ENCODE measurements at regions not wholly inside any gene's neighbourhood (a gene's known extent, or its start where the extent isn't known, plus 50 kb on each side); places are given as distances from the start of the nearest gene placed in this dataset.
A peak's percentile ranks its signal among the peaks of the same experiment; 100 is the strongest.
"Not testable (repeated sequence)": the region's sequence is repeated elsewhere in the genome, so short reads cannot be mapped to it uniquely, and the experiment has no call there.

DNA sequence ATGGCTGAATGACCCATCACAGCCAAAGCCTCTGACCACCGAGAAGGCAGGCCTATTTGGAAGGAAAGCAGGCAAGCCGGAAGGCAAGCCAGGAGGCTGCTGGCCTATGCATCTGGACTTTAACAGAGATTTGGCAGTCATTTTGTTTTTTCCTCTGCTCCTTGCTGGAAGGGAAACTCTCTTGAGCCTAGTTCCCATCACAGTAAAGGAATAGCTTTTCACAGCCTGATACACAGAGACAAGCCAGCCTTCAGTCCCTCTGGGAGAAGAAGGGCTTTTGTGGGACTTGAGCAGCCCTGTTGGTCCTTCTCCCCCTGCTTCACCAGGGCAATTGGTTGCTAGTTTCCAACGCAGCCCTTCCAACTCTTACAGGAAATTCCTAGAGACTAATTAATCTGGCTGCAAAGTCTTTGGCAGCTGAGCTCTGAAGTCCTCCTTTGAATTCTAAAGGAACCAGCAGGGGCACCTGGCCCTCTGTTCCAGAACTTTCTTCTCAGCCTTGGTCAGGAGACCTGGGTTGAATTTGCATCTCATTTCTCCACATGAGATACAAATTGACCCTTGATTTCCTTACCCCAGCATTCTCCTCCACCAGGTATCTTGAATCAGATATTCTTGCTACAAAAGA, 157.3 kb upstream of the EPB41L4A start:
- no peak for DNase-seq

GRCh38 chr5:112579599-112580170, 158.0 kb upstream of the APC start:
- no peak for DNase-seq

DNA sequence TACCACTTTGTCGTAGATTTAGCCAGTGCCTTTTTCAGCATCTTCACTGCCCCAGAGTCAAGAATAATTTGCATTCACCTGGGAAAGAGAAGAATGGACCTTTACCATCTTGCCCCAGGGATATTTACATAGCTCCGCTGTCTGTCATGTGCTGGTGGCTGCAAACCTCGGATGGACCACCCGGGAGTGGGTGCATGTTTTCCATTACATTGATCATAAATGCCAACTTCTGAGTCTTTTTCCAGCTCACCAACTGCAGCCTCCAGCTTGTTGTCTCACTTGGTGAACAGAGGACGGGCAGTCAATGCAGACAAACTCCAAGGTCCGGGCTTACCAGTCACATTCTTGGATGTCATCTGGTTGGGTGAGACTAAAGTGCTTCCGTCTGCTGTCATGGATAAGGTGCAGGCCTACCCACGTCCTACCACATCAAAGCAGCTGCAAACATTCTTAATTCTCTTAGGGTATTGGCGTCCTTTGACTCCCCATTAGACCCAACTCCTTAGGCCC, 155.8 kb upstream of the APC start:
- DNase-seq: no peak

- DNase-seq: no peak
Observed at GRCh38 chr5:112583166-112583565, 154.5 kb upstream of the APC start.

DNA sequence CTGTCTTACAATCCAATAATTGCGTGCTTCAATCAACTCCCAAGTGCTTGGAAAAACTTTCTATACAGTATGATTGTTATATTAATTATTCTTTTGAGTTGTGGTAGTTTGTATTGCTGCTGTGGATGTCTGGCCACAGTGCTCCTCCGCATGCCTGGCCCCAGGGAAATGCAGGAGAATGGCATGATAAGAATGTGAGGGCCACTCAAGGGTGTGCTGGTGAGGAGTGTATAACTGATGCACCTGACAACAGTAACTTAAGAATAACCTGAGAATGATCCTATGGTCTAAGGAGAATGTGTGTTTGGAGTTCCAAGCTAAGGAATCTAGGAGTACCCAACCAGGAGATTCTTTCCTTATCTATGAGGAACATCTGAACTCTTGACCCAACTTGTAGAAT, 152.9 kb upstream of the APC start:
- DNase-seq: no peak

DNA sequence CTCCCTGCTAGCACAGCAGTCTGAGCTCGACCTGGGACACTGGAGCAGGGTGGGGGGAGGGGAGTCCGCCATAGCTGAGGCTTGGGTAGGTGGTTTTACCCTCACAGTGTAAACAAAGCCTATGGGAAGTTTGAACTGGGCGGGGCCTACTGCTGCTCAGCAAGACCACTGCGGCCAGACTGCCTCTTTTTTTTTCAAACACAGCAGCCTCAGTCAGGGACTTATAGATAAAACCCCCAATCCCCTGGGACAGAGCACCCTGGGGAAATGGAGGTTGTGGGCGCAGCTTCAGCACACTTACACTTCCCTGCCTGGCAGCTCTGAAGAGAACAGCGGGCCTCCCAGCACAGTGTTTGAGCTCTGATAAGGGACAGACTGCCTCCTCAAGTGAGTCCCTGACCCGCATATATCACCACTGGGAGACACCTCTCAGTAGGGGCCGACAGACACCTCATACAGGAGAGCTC, 151.1 kb upstream of the APC start:
- no peak for DNase-seq

DNA sequence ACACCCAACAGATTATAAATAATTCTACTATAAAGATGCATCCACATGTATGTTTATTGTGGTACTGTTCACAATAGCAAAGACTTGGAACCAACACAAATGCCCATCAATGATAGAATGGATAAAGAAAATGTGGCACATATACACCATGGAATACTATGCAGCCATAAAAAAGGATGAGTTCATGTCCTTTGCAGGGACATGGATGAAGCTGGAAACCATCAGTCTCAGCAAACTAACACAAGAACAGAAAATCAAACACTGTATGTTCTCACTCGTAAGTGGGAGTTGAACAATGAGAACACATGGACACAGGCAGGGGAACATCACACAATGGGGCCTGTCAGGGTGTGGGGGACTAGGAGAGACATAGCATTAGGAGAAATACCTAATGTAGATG, 146.8 kb upstream of the APC start:
- not testable (repeated sequence) for DNase-seq

- DNase-seq: peak; percentile 15
Observed at GRCh38 chr5:112594095-112594850, 143.4 kb upstream of the APC start.

DNA sequence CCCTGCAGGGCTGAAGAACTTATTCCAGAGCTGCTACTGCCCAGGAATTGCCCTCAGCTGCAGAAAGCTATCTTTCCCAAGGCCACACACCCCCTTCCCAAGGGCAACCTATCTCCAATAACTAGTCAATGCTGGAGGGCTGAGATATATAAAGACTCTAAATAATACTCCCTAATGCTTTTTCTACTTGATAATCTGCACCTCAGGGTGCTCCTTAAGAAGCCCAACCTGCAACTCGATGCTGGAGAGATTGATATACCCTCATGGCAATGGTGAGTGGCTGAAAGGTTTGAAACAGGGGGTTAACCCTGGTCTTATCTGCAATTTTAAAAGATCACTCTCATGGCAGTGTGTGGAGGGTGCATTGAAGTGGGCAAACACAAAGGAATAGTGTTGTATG, 142.7 kb upstream of the APC start:
- no peak for DNase-seq

- no peak for DNase-seq
Observed at GRCh38 chr5:112597831-112598230, 139.9 kb upstream of the APC start.

DNA sequence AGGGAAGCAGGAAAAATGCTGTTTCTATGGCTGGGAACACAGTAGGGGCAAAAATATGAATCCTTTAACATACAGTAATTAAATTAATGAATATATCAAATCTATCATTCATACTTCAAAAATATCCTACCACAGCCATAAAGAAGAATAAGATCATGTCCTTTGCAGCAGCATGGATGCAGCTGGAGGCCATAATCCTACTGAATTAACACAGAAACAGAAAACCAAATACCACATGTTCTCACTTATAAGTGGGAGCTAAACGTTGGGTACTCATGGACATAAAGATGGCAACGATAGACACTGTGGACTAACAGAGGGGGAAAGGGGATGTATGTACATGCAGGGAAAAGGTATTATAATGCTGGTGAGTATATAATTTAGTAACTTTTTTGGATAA, 137.2 kb upstream of the APC start:
- DNase-seq: not testable (repeated sequence)

DNA sequence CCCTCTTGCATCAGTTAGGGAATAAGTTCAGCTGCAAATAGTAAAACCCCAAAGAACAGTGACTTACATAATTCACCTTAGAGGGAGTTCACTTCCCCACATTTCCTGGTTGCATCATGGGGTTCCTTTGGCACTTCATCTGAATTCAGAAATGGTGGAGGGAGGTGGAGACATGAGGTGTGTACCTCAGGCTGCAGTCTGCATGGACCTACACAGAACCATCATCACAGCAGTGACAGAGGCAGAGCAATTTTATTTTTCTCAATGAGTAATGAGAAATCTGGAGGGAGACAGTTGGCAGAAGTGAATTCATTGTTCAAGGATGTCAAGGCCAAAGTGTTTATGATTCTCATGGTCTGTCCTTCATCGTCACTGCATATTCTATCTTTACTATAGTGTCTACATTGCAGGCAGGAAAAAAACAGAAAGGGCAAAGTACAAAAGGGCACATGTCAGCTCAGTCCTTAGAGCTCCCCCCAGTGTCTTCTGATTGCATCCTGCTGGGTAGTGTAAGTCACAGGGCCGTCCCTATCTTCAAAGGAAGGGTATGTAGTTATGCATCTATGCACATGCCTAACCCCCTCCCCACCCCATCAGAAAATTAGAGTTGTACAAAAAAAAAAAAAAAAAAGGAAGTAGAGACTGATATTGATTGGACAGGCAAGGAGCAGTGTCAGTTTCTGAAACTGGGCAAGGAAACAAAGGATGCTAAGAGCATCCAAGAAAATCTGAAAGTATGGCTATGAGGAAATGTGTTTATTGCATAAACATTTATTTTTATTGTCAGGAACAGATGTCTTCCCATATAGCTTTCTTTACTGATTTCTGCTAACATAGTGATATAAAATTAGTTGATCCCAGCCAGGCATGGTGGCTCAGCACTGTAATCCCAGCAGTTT, 132.7 kb upstream of the APC start:
- DNase-seq: no peak

DNA sequence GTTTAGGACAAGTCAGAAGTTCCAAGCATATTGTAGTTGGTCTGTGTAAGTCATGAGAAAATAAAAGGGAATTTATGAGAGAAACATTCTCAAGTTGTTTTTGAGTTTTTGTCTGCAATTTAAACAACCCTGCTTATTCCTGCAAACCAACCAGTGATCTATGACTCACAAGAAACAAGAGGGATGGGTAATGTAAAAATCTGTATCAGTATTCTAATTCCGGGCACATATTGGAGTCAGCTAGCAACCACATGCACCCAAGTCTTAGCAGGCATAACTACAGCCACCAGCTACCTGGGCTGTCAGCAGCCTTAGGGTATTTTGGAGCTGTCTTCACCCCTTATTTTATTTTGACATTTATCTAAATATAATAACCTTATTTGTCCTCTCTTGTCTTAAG, 128.7 kb upstream of the APC start:
- no peak for DNase-seq

DNA sequence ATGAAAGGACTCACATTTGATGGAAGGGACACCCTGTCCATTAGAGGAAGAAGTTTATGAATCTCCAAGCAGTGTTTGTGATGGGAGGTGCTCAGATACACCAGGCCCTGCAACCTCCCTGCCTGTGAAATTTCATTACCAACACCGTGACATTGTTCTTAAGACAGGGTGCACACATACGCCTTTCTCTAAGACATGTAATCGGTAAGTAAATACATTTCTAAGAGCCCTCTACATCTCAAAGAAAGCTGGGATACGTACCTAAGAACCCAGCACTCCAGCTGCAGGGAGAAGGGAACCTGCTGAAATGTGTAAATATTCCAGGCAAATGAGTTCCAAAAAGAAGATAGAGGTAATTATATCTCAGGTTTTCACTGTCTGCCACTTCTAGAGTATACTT, 125.0 kb upstream of the APC start:
- DNase-seq: no peak

GRCh38 chr5:112614285-112614684, 123.4 kb upstream of the APC start:
- no peak for DNase-seq

GRCh38 chr5:112614986-112615385, 122.7 kb upstream of the APC start:
- DNase-seq: no peak

DNA sequence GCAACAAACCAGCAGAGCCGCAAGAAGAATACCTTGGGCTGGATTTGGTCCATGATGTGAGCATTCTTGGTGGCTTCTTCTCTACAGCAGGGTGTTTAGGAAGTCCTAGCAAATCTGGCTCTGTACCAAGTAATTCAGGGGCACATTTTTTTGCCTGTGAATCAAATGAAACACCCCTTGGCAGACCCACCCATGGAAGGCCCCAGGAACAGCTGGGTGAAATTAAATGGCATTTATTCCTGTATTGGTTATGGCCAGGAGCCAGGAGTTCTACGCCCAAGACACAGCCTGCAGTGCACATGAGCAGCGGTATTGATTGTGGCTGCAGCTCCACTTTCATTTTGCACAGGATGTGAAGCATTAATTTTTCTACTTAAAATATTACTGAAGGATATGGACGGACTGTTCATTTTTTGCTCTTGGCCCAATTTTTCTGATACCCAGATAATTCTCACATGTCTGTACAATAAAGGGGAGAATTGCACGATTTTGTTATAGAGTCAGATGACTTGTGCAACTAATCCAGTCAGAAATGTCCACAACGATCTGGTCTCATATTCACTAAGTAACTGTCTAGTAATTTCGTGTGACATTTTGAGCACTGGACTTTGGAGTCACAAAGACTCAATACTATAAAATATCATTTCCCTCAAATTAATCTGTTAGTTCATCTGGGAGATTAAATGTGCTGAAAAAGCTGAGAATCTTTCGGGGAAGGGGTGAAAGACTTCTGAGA, 120.7 kb upstream of the APC start:
- no peak for DNase-seq

DNA sequence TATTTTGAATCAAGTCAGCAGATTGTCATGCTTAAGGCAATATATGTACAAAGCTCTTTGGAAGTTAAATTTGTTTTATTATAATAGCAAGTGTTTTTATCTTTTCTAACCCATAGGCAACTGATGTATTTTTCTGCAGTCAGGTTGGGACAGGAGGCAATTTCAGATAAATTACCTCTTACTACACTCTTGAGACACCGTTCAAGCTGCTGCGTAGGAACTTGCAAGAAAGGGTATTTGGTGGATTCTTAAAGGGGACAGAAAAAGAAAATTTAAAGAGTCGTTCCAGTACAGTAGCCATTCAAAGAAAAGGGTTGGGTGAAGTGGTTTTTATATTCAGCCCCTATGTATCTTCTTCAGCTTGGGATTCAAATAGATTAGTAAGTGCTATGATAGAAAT, 112.4 kb upstream of the APC start:
- DNase-seq: no peak

DNA sequence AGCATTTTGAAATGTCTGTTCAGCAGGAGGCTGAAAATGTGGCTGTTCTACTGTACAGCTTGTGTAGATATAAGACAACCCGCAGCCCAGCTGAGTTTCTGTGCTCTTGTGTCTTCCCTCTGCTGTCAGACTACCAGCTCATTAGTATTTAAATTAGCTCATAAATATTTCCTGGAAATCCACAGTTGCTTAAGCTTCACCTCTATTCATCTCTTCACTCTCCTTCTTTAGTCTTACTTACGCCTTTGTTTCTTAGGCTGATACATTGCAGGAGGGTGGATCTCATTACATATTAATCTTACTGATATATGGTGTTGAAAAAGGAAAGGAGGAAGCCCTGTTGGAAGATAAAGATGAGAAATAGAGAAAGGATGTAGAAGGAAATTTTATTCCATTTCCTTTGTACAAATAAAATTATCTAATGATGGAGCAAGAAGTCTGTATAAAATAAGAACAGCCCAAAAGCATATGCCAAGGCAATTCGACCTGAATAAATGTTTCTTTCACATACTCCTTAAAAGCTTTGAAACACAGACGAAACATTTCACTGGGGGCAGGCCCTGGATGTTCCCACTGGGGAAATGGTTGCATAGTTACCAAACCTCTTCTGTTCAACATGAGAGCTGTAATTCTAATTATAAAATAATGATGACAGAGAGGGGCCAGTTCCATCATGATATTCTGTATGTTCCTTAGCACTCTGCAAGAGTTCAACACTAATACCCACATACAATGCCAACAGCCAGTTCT, 111.8 kb upstream of the APC start:
- no peak for DNase-seq

GRCh38 chr5:112626715-112627114, 111.0 kb upstream of the APC start:
- DNase-seq: no peak

DNA sequence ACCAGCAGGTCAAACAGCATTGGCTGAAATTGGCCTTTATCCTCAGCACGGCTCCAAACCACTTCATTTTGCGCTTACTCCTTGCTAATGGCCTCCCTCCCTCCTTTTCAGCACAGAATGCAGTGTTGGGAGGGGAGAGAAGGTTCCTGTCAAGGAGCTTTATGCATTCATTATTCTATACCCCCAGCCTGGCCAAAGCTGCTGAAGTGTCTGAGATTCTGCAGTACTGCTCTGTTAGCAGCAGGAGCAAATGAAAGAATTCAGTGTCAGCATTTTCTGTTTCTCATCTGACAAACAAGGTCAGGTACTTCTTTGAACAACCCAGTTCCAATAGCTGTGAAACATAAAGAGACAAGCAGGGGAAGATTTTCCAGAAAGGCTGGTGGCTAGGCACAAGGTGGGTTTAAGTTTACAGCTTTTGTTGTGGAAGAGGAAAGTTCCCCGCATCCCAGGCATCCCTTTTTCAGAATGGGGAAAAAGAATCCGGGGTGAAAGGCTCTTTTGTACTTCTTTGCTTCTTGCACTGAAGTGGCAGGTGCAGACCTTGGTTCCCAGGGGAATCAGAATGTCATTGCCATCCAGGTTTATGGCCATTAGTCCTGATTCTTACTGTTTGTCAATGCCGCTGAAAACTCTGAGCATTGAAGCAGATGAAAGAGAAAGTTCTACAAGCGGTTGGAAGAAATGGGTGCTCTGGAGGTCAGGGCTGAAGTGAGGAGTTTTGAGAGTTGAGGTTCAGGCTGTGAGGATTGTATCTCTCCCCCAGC, 109.3 kb upstream of the APC start:
- DNase-seq: no peak
